ENCODE measurements at regions not wholly inside any gene's neighbourhood (a gene's known extent, or its start where the extent isn't known, plus 50 kb on each side); places are given as distances from the start of the nearest gene placed in this dataset.
A peak's percentile ranks its signal among the peaks of the same experiment; 100 is the strongest.

- 67% methylated on average over 7 of the region's 7 CpGs for WGBS
- no peak for DNase-seq (ENCODE audit: low spot score in 2 of 2)
- no peak overlapping the region for H3K4me3 ChIP-seq
- H3K27ac ChIP-seq: no peak overlapping the region
- H3K4me1 ChIP-seq: peaks cover 17% of the 10 kb centered on the region
- no peaks in the 10 kb centered on the region for H3K9me3 ChIP-seq
- no peak for TF ChIP-seq POLR2A (IDR thresholded peaks at IDR 0.05)
- TF ChIP-seq, protein P1, sequence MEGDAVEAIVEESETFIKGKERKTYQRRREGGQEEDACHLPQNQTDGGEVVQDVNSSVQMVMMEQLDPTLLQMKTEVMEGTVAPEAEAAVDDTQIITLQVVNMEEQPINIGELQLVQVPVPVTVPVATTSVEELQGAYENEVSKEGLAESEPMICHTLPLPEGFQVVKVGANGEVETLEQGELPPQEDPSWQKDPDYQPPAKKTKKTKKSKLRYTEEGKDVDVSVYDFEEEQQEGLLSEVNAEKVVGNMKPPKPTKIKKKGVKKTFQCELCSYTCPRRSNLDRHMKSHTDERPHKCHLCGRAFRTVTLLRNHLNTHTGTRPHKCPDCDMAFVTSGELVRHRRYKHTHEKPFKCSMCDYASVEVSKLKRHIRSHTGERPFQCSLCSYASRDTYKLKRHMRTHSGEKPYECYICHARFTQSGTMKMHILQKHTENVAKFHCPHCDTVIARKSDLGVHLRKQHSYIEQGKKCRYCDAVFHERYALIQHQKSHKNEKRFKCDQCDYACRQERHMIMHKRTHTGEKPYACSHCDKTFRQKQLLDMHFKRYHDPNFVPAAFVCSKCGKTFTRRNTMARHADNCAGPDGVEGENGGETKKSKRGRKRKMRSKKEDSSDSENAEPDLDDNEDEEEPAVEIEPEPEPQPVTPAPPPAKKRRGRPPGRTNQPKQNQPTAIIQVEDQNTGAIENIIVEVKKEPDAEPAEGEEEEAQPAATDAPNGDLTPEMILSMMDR (IDR thresholded peaks at IDR 0.05): peak; percentile 59 to 78
- no peaks in the 10 kb centered on the region for H3K27me3 ChIP-seq
- no peaks in the 10 kb centered on the region for H3K36me3 ChIP-seq
Observed at GRCh38 chr1:67532452-67533216, 102.4 kb upstream of the SERBP1 start.

- Histone ChIP-seq H3K36me3 (no peaks in the 10 kb centered on the region), H3K4me3 (no peak overlapping the region), H3K27me3 (no peaks in the 10 kb centered on the region), H3K9me3 (no peaks in the 10 kb centered on the region), H3K4me1 (peaks cover 20% of the 10 kb centered on the region), H3K27ac (no peak overlapping the region)
- 81% methylated on average over 2 of the region's 2 CpGs for WGBS
- TF ChIP-seq, protein P1 (IDR thresholded peaks at IDR 0.05): no peak
- DNase-seq (ENCODE audit: low spot score in 2 of 2): no peak
Observed at GRCh38 chr1:67534627-67535065, 104.4 kb upstream of the SERBP1 start.

DNA sequence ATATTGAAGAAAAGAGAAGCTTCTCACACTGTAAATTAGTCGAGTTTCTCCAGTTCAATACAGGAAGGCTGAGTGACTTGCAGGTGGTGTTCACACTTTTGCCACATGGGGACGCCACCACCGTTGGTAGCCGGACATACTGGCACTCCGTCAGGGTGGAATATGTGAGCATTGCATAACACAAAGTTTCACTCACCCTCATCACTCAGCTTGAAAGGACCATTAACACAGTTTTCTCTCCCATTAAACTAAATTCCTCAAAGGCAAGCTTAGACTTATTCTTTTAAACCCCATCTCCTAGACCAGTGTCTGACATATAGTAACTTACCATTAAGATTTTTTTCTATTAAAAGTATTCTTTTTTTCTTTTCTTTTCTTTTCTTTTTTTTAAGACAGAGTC, 105.3 kb upstream of the SERBP1 start:
- peaks cover 20% of the 10 kb centered on the region for H3K4me1 ChIP-seq
- DNase-seq (ENCODE audit: low spot score in 2 of 2): peak; percentile 85 to 92
- no peak overlapping the region for H3K27ac ChIP-seq
- H3K36me3 ChIP-seq: no peaks in the 10 kb centered on the region
- 1% methylated on average over 5 of the region's 5 CpGs for WGBS
- H3K27me3 ChIP-seq: no peaks in the 10 kb centered on the region
- no peak for TF ChIP-seq POLR2A (IDR thresholded peaks at IDR 0.05)
- peak in 2 of 3 donors; percentile 59 to 62 for TF ChIP-seq POLR2AphosphoS5 (IDR thresholded peaks at IDR 0.05)
- TF ChIP-seq, protein P1 (IDR thresholded peaks at IDR 0.05): peak; percentile 91 to 93
- H3K9me3 ChIP-seq: no peaks in the 10 kb centered on the region
- H3K4me3 ChIP-seq: no peak overlapping the region

DNA sequence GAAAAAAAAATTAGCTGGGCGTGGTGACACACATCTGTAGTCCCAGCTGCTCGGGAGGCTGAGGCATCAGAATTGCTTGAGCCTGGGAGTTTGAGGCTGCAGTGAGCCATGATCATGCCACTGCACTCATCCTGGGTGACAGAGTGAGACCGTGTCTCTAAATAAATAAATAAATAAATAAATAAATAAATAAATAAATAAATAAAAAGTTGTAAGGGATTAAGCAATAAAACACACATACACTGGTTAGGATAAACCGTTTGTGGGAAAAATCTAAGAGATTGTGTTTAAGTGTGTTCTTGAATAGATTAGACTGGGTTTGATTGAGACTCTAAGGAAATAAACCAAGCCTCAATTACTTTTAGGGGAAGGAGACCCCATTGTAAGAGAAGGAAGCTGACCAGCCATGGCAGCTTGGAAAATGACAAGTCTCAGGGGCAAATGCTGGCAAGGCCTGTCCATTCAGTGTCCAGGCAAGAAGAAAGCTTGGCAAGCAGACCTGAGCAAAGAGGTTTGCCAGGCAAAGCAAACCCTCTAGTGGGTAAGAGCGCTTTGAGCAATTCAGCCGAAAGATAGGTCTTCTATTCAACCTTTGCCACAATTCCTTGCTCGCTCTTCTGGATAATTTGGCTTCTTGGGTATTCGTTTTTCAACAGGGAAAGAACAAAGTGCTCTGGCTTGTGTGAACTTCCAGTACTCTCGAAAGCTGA, 106.9 kb upstream of the SERBP1 start:
- 64% methylated on average over 9 of the region's 9 CpGs for WGBS
- no peak overlapping the region for H3K4me3 ChIP-seq
- DNase-seq (ENCODE audit: low spot score in 2 of 2): no peak
- no peaks in the 10 kb centered on the region for H3K36me3 ChIP-seq
- H3K27ac ChIP-seq: peak overlapping the region; percentile 66
- TF ChIP-seq POLR2AphosphoS5 (IDR thresholded peaks at IDR 0.05): no peak
- TF ChIP-seq, protein P1 (IDR thresholded peaks at IDR 0.05): no peak
- TF ChIP-seq EP300 (IDR thresholded peaks at IDR 0.05): no peak
- no peak for TF ChIP-seq POLR2A (IDR thresholded peaks at IDR 0.05)
- peaks cover 20% of the 10 kb centered on the region for H3K4me1 ChIP-seq
- no peaks in the 10 kb centered on the region for H3K27me3 ChIP-seq
- H3K9me3 ChIP-seq: no peaks in the 10 kb centered on the region

GRCh38 chr1:67537667-67538018, 107.4 kb upstream of the SERBP1 start:
- no peaks in the 10 kb centered on the region for H3K36me3 ChIP-seq
- H3K4me1 ChIP-seq: peaks cover 20% of the 10 kb centered on the region
- peak overlapping the region; percentile 66 for H3K27ac ChIP-seq
- 49% methylated on average over 6 of the region's 6 CpGs for WGBS
- H3K9me3 ChIP-seq: no peaks in the 10 kb centered on the region
- no peaks in the 10 kb centered on the region for H3K27me3 ChIP-seq
- H3K4me3 ChIP-seq: no peak overlapping the region
- DNase-seq (ENCODE audit: low spot score in 2 of 2): no peak
- TF ChIP-seq, protein P1 (IDR thresholded peaks at IDR 0.05): no peak
- TF ChIP-seq POLR2A (IDR thresholded peaks at IDR 0.05): no peak
- no peak for TF ChIP-seq EP300 (IDR thresholded peaks at IDR 0.05)
- TF ChIP-seq POLR2AphosphoS5 (IDR thresholded peaks at IDR 0.05): no peak
